Ectodermal cell (in vitro differentiated cells): ENCODE measurements at regions not wholly inside any gene's neighbourhood (a gene's known extent, or its start where the extent isn't known, plus 50 kb on each side); places are given as distances from the start of the nearest gene placed in this dataset.

Experiments used
- H3K27ac ChIP-seq: 2 replicates; pipeline ENCODE4 v1.7.0; 2013; ENCODE audit warnings: mild to moderate bottlenecking, low read depth, low read length; ENCODE audit not compliant: insufficient read depth, poor library complexity, severe bottlenecking
- H3K27me3 ChIP-seq: 2 replicates; pipeline ENCODE4 v1.7.0; 2013; ENCODE audit warnings: mild to moderate bottlenecking, low read length; ENCODE audit not compliant: insufficient read depth, control insufficient read depth, poor library complexity, severe bottlenecking
- H3K36me3 ChIP-seq: one replicate; pipeline ENCODE4 v1.7.0; 2013; ENCODE audit warnings: low read length; ENCODE audit not compliant: control insufficient read depth, insufficient read depth
- H3K4me1 ChIP-seq: one replicate; pipeline ENCODE4 v1.7.0; 2013; ENCODE audit warnings: low read length; ENCODE audit not compliant: control insufficient read depth, insufficient read depth
- H3K4me3 ChIP-seq: 2 replicates; pipeline ENCODE4 v1.7.0; 2013; ENCODE audit warnings: low read depth, low read length, control low read depth; ENCODE audit not compliant: insufficient read depth
- H3K9me3 ChIP-seq: 2 replicates; pipeline ENCODE4 v1.7.0; 2013; ENCODE audit warnings: mild to moderate bottlenecking, low read length, moderate library complexity; ENCODE audit not compliant: control insufficient read depth
- WGBS, 2 experiments: methylation state at CpG; one replicate each; pipeline ENCODE4 v1.1.7; 2013; ENCODE audit warnings: missing lambda C conversion rate in 2 of 2; 5-methylcytosine and 5-hydroxymethylcytosine counted together

DNA sequence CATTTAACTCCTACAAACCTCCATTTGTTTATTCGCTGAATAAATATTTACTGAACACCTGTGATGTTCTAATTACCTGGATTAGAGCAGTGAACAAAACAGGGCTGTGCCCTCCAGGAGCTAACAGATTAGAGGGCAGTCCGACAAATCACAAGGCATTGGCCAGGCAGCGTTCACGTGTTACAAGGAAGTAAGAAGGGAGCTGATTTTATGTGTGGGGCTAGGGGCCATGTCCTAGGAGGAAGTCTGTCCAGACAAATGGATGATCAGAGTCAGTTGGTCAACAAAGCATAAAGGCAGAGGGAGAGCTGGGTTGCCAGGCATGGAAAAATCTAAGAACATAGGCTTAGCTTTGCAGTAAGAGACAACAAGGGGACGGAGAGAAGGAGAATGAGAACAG, 57.3 kb upstream of the BACE2 start:
- 93 to 96% methylated on average over 5 of the region's 5 CpGs for WGBS, 2 experiments
- Histone ChIP-seq H3K27ac (no peak overlapping the region), H3K4me3 (no peak overlapping the region), H3K4me1 (no peaks in the 10 kb centered on the region), H3K27me3 (no peaks in the 10 kb centered on the region), H3K36me3 (no peaks in the 10 kb centered on the region), H3K9me3 (no peaks in the 10 kb centered on the region)

DNA sequence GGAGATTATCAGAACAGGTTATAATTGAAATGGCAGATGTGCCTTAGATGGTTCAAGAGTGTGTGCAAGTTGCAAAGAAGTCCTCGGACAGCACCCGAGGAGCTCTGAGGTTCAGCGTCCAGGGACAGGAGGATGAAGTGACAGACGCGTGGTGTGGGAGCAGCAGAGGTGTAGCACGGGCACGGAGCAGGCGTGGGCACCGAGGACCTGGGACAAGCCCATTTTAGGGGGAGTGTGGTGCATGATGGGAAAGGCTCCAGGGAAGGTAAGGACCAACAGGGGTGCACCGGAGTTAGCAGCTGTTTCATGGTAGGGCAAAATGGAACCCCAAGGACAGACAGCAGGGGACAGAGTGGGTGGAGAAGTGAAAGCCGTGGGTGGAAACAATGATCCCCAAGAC, 56.3 kb upstream of the BACE2 start:
- Histone ChIP-seq H3K4me1 (no peaks in the 10 kb centered on the region), H3K36me3 (no peaks in the 10 kb centered on the region), H3K9me3 (no peaks in the 10 kb centered on the region), H3K27me3 (no peaks in the 10 kb centered on the region), H3K4me3 (no peak overlapping the region), H3K27ac (no peak overlapping the region)
- WGBS, 2 experiments, result 93 to 94% methylated on average over 11 of the region's 11 CpGs

DNA sequence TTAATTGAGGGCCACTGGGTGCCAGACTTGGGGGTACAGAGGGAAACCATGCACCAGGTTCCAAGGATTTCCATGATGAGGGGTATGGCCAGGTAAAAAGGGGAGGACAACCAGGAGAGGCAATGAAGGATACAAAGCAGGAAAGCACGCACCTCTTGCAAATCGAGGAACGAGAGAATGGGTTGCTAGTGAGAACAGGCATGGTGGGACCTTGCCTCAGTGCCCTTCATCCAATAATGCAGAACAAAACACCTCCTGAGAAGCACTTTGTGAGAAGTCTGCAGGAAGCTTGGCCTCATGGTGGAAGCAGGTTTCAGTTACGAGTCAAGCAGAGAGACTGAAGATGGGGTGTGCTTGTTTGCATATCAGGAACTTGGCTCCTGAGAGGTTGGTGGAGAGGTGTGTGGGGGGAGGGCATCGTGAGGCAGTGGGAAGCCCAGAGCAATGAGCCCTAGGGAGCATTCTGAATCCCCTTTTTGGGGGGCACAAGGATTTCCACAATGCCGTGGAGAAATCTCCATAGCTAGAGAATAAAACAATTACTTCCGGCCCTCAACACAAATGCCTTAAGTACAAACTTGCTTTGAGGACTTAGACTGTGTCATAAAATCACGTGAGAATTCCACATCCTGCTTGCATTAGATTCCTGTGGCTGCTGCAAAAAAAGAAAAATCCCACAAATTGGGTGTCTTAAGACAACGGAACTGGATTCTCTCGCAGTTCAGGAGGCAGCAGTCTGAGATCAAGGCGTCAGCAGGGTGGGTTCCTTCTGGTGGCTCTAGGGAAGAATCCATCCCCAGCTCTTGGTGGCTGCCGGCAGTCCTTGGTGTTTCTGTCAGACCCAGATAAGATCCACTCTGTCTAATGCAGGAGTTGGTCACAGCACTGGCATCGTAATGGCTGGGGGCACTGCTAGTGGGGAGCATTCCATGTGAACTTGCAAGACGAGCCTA, 54.9 kb upstream of the BACE2 start:
- no peak overlapping the region for H3K27ac ChIP-seq
- no peaks in the 10 kb centered on the region for H3K9me3 ChIP-seq
- no peaks in the 10 kb centered on the region for H3K27me3 ChIP-seq
- H3K36me3 ChIP-seq, result no peaks in the 10 kb centered on the region
- H3K4me3 ChIP-seq, result no peak overlapping the region
- WGBS, 2 experiments, result 64 to 65% methylated on average over 14 of the region's 14 CpGs
- no peaks in the 10 kb centered on the region for H3K4me1 ChIP-seq

DNA sequence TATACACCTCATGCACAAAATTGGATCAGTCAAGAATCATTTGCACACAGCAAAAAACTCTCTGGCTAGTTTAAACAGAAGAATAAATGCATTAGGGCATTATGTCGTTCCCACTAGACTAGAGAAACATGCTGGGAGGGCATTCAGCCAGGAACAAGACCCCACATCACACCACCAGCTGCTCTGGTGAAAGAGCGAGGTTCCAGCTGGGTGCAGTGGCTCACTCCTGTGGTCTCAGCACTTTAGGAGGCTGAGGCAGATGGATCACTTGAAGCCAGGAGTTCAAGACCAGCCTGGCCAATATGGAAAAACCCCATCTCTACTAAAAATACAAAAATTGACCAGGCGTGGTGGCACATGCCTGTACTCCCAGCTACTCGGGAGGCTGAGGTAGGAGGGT, 52.1 kb upstream of the BACE2 start:
- Histone ChIP-seq H3K27me3 (no peaks in the 10 kb centered on the region), H3K9me3 (no peaks in the 10 kb centered on the region), H3K27ac (no peak overlapping the region), H3K4me3 (no peak overlapping the region), H3K4me1 (no peaks in the 10 kb centered on the region), H3K36me3 (no peaks in the 10 kb centered on the region)
- WGBS, 2 experiments, result 87 to 89% methylated on average over 4 of the region's 4 CpGs
